KMS-11 (cell line): ENCODE measurements at regions not wholly inside any gene's neighbourhood (a gene's known extent, or its start where the extent isn't known, plus 50 kb on each side); places are given as distances from the start of the nearest gene placed in this dataset.

Source experiments
- H2AFZ ChIP-seq: fragments of 200-600 bp; sonication (generic); 2 replicates; pipeline ENCODE4 v1.6.1; 2016; ENCODE audit warnings: antibody characterized with exemption, mixed run types, low read depth
- H3K27ac ChIP-seq: fragments of 200-600 bp; sonication (generic); 2 replicates; pipeline ENCODE4 v1.6.1; 2016; ENCODE audit warnings: mild to moderate bottlenecking, mixed run types
- H3K27me3 ChIP-seq: fragments of 200-600 bp; sonication (generic); 2 replicates; pipeline ENCODE4 v1.6.1; 2017; ENCODE audit warnings: mild to moderate bottlenecking, low read depth, mixed run types, moderate library complexity; ENCODE audit not compliant: insufficient read depth
- H3K36me3 ChIP-seq: fragments of 200-600 bp; sonication (generic); 2 replicates; pipeline ENCODE4 v1.6.1; 2017; ENCODE audit warnings: mild to moderate bottlenecking, mixed run types; ENCODE audit not compliant: insufficient read depth
- H3K4me1 ChIP-seq: fragments of 200-600 bp; sonication (generic); 2 replicates; pipeline ENCODE4 v1.6.1; 2016; ENCODE audit warnings: mild to moderate bottlenecking, low read depth, mixed run types; ENCODE audit not compliant: poor library complexity, severe bottlenecking
- H3K4me2 ChIP-seq: fragments of 200-600 bp; sonication (generic); 2 replicates; pipeline ENCODE4 v1.7.0; 2016; ENCODE audit warnings: mild to moderate bottlenecking, mixed run types
- H3K4me3 ChIP-seq: fragments of 200-600 bp; sonication (generic); IDR thresholded peaks from 2 replicates; pipeline ENCODE4 v1.6.1; 2017; ENCODE audit warnings: low read depth, low read length, mixed read lengths; ENCODE audit not compliant: insufficient read depth
- H3K79me2 ChIP-seq: fragments of 200-600 bp; sonication (generic); 2 replicates; pipeline ENCODE4 v1.6.1; 2016; ENCODE audit warnings: low read depth, mixed run types; ENCODE audit not compliant: insufficient read depth
- H3K9ac ChIP-seq: fragments of 200-600 bp; sonication (generic); 2 replicates; pipeline ENCODE4 v1.6.1; 2016; ENCODE audit warnings: mild to moderate bottlenecking, mixed run types
- H4K20me1 ChIP-seq: fragments of 200-600 bp; sonication (generic); 2 replicates; pipeline ENCODE4 v1.6.1; 2016; ENCODE audit warnings: mild to moderate bottlenecking, mixed run types; ENCODE audit not compliant: insufficient read depth
- TF ChIP-seq, protein P1 (sequence below): fragments of 200-600 bp; sonication (generic); conservative IDR thresholded peaks from 2 replicates; pipeline ENCODE4 v1.6.1; 2017; ENCODE audit warnings: low read depth, mild to moderate bottlenecking, antibody characterized with exemption, low read length, moderate library complexity, mixed read lengths

DNA sequence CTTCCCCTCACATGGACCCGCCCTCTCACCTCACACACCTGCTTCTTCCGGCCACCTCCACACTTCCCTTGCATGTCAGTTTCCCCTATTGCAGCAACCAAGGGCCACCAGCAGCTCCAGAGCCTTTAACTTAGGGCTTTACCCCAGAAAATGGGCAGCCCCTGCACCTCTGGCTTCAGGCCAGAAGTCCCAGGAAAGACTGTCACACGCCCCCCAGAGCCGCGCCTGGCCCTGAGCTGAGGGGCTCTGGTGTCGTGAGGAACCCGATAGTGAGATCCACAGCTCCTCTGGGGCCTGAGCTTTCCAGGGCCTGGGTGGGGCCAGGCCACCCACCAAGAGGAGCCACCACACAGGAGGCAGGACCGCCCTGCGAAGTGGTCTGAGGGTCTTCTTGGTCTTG, 182.4 kb downstream of the DLL1 start:
- no peaks in the 10 kb centered on the region for H4K20me1 ChIP-seq
- H2AFZ ChIP-seq: no peak overlapping the region
- TF ChIP-seq, protein P1, sequence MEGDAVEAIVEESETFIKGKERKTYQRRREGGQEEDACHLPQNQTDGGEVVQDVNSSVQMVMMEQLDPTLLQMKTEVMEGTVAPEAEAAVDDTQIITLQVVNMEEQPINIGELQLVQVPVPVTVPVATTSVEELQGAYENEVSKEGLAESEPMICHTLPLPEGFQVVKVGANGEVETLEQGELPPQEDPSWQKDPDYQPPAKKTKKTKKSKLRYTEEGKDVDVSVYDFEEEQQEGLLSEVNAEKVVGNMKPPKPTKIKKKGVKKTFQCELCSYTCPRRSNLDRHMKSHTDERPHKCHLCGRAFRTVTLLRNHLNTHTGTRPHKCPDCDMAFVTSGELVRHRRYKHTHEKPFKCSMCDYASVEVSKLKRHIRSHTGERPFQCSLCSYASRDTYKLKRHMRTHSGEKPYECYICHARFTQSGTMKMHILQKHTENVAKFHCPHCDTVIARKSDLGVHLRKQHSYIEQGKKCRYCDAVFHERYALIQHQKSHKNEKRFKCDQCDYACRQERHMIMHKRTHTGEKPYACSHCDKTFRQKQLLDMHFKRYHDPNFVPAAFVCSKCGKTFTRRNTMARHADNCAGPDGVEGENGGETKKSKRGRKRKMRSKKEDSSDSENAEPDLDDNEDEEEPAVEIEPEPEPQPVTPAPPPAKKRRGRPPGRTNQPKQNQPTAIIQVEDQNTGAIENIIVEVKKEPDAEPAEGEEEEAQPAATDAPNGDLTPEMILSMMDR: no peak
- H3K4me2 ChIP-seq: no peak overlapping the region
- H3K4me1 ChIP-seq: no peaks in the 10 kb centered on the region
- H3K27ac ChIP-seq: no peak overlapping the region
- H3K4me3 ChIP-seq: no peak overlapping the region
- peaks cover 9% of the 10 kb centered on the region; the same call in 1 of the 2 replicates for H3K27me3 ChIP-seq
- no peaks in the 10 kb centered on the region for H3K36me3 ChIP-seq
- no peak overlapping the region for H3K9ac ChIP-seq
- no peaks in the 10 kb centered on the region for H3K79me2 ChIP-seq

DNA sequence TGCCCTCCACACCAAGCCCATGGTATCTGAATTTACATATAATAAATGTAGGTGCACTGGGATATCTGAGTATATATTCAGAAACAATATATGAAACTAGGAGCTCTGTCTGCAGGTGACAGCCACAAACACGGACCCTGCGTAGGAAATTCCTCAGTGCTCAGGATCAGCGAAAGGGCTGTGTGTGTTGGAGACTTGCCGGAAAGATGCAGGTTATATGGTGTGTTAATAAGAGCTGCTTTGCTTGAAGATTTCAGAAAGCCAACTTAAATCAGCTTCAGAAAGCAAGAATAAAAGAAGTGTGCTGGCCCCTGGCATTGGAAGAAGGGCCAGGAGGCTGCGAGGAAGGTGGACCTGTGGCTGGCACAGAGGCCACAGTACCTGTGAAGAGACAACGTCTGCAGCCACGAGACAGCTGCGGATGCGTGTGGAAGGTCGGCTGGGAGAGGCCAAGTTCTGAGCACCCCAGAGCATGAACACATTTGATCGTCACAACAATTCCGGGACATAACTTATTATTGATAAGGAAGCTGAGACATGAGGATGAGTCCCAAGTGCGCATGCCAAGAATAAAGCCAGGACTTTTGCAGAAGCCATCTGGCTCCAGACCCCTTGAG, 183.2 kb downstream of the DLL1 start:
- Histone ChIP-seq H4K20me1 (no peaks in the 10 kb centered on the region), H3K4me3 (no peak overlapping the region), H3K4me2 (no peak overlapping the region), H3K27me3 (peaks cover 9% of the 10 kb centered on the region; the same call in 1 of the 2 replicates), H3K27ac (no peak overlapping the region), H3K79me2 (no peaks in the 10 kb centered on the region), H2AFZ (no peak overlapping the region), H3K36me3 (no peaks in the 10 kb centered on the region), H3K4me1 (no peaks in the 10 kb centered on the region), H3K9ac (no peak overlapping the region)
- TF ChIP-seq, protein P1: no peak

DNA sequence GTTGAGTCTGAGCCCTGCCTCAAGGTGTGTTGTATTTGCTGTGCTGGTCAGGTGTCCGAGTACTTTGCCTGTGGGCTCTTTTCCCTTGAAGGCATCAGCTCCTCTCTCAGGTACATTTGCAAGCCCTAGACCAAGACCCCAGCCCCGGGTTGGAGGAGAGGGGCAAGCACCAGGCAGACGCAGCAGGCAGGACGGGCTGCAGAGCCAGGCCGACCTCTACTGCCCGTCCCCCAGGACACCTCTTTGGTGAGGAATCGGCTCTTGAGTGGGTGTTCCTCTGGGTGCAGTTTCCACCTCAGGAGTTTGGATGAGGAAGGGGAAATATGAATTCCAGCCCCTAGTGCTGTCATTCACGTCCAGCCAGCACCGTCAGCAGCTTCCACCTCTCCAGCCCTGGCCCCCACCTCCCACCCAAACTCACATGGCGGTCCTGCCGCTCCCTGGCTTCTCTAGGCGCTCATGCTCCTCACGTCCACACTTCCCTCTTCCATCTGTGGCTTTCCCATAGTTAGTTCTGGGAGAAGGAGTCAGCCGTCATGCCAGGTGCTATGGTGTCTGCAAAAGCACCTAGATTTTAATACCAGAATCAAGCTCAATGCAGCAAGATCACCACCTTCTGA, 183.9 kb downstream of the DLL1 start:
- H2AFZ ChIP-seq: no peak overlapping the region

DNA sequence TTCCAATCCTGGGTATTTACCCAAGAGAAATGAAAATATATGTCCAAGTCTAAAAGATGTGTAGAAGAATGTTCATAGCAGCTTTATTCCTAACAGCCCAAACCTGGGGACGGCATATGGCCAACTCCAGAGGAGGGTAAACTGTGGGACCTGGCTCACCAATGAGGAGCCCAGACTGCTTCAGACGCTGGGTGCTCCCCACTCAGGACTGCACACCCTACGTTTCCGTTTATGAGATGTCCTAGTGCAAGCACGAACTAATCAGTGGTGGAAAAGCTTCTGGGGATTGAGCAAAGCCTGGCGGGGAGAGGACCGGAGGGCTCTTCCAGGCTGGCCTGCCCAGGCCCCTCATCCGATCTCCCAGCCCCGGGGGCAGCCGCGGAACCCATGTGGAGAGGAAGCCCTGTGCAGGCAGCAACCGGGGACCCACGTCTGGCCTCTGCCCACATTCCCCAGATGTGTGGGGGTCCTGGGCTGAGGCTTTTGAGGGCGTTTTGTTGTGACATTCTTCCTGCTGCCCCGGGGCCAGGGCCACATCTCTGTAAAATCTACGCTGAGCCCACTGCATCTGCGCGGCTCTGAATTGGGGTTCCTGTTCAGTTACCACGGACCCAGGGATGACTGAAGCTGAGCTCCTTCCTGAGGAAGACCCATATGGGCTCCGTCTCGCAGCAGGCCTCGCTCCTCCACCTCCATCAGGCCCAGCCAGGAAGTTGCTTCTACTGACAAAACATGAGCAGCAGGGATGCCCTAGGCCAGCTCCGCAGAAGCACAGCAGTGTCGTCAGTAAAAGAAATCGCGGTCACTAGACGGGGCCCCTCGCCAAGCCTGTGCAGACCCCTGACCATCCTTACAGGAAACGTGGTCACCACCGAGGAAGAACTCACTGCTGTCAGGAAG, 188.0 kb downstream of the DLL1 start:
- H3K4me1 ChIP-seq: no peaks in the 10 kb centered on the region
- H3K79me2 ChIP-seq: no peaks in the 10 kb centered on the region
- H4K20me1 ChIP-seq: no peaks in the 10 kb centered on the region
- H3K4me2 ChIP-seq: no peak overlapping the region
- H3K36me3 ChIP-seq: no peaks in the 10 kb centered on the region
- H3K27me3 ChIP-seq: peaks cover 3% of the 10 kb centered on the region; the same call in 1 of the 2 replicates
- no peak overlapping the region for H3K27ac ChIP-seq
- no peak overlapping the region for H3K4me3 ChIP-seq
- H3K9ac ChIP-seq: no peak overlapping the region
- no peak overlapping the region for H2AFZ ChIP-seq
- TF ChIP-seq, protein P1: no peak

More for the DNA sequence above, 183.9 kb downstream of the DLL1 start:
- no peak overlapping the region for H3K9ac ChIP-seq
- H3K36me3 ChIP-seq: no peaks in the 10 kb centered on the region
- H3K27ac ChIP-seq: no peak overlapping the region
- H3K4me3 ChIP-seq: no peak overlapping the region
- H3K79me2 ChIP-seq: no peaks in the 10 kb centered on the region
- TF ChIP-seq, protein P1: no peak
- no peaks in the 10 kb centered on the region for H4K20me1 ChIP-seq
- H3K4me2 ChIP-seq: no peak overlapping the region
- peaks cover 11% of the 10 kb centered on the region; the same call in 1 of the 2 replicates for H3K27me3 ChIP-seq
- no peaks in the 10 kb centered on the region for H3K4me1 ChIP-seq
